Omental fat pad (tissue), 3 donors: ENCODE measurements at regions not wholly inside any gene's neighbourhood (a gene's known extent, or its start where the extent isn't known, plus 50 kb on each side); places are given as distances from the start of the nearest gene placed in this dataset.

ENCODE experiments used
- ATAC-seq: fragments of 150-250 bp; one replicate; pipeline ENCODE4 v1.9.1; 2016; ENCODE audit warnings: mild to moderate bottlenecking, moderate library complexity; ENCODE audit not compliant: low FRiP score
- DNase-seq: peaks from one replicate; pipeline ENCODE4 v3.0.0-alpha.2; 2019; ENCODE audit warnings: low spot score
- TF ChIP-seq, protein P1 (sequence below), 3 donors: fragments of 450-650 bp; IDR thresholded peaks; one replicate each; pipeline ENCODE4 v1.5.1; 2016 to 2017; ENCODE audit warnings: antibody characterized with exemption in 3 of 3, mild to moderate bottlenecking in 3 of 3, moderate library complexity in 2 of 3

- TF ChIP-seq, protein P1, sequence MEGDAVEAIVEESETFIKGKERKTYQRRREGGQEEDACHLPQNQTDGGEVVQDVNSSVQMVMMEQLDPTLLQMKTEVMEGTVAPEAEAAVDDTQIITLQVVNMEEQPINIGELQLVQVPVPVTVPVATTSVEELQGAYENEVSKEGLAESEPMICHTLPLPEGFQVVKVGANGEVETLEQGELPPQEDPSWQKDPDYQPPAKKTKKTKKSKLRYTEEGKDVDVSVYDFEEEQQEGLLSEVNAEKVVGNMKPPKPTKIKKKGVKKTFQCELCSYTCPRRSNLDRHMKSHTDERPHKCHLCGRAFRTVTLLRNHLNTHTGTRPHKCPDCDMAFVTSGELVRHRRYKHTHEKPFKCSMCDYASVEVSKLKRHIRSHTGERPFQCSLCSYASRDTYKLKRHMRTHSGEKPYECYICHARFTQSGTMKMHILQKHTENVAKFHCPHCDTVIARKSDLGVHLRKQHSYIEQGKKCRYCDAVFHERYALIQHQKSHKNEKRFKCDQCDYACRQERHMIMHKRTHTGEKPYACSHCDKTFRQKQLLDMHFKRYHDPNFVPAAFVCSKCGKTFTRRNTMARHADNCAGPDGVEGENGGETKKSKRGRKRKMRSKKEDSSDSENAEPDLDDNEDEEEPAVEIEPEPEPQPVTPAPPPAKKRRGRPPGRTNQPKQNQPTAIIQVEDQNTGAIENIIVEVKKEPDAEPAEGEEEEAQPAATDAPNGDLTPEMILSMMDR (IDR thresholded peaks at IDR 0.05), result no peak
- no peak for DNase-seq
- ATAC-seq, result no peak
These were observed 154.1 kb downstream of the OLFM4 start for GRCh38 chr13:53182724-53183123.

DNA sequence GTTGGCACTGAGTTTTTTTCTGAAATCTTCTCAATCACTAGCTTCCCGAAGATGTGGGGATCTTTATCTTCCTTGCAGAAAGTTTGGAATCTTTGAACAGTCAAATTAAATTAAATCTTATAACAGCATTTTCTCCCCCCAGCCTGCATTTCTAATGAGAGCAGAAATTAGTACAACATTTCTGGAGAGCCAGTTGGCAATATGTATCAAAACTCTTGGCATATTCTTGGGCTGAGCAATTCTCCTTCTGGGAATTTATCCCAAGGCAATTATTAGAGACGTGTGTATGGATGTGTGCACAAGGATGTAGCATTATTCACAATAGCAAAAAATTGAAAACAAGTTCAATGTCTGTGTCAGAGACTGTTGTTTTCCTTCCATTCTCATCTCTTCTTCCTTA is 159.5 kb downstream of the OLFM4 start:
- DNase-seq (no peak), ATAC-seq (no peak)
- TF ChIP-seq, protein P1 (IDR thresholded peaks at IDR 0.05), result no peak

GRCh38 chr13:53189162-53189561 is 160.5 kb downstream of the OLFM4 start:
- DNase-seq (no peak), ATAC-seq (no peak)
- TF ChIP-seq, protein P1 (IDR thresholded peaks at IDR 0.05), result no peak

DNA sequence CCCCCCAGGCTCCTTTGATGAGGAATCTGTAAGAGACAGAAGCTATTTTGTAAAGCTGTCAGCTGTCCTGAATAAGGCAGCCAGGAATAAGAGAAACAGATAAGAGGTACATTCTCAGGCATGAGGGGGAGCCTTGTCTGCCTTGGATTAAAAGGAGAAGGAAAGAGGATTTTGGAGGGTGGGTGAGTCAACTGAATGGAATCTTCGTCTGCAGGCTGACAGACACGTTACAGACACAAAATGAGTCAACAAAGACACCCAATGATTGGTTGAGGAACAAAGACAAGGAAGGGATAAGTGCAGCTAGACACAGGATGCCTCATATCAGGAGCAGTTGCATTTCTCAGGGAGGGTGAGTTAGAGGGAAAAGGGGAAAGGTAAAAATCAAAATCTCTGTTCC is 162.5 kb downstream of the OLFM4 start:
- DNase-seq (no peak), ATAC-seq (no peak)
- TF ChIP-seq, protein P1 (IDR thresholded peaks at IDR 0.05), result no peak

- no peak for DNase-seq
- no peak for ATAC-seq
- TF ChIP-seq, protein P1 (IDR thresholded peaks at IDR 0.05), result no peak
These were observed 168.8 kb downstream of the OLFM4 start for GRCh38 chr13:53197424-53197823.

GRCh38 chr13:53198017-53198416 is 169.4 kb downstream of the OLFM4 start:
- no peak for DNase-seq
- no peak for ATAC-seq
- TF ChIP-seq, protein P1 (IDR thresholded peaks at IDR 0.05), result no peak

DNA sequence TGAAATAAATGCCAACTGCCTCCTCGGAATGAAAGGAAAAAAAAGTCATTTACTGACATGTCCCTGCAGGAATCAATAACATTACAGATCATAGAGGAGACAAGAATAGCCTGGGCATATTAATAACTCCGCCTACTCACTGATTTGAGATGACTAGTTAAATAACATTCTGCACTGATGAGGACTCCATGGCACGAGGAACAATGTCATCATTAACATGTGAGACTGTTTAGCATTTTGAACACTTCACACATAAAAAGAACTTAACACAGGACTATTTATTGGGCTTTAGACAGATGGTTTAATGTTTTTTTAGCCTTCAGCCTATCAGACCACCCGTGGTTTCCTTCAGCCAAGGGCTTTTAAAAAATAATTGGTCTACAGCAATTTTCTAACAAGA is 170.1 kb downstream of the OLFM4 start:
- ATAC-seq (no peak), DNase-seq (no peak)
- TF ChIP-seq, protein P1 (IDR thresholded peaks at IDR 0.05), result no peak
